GM23338 (cell line): ENCODE measurements at regions not wholly inside any gene's neighbourhood (a gene's known extent, or its start where the extent isn't known, plus 50 kb on each side); places are given as distances from the start of the nearest gene placed in this dataset.

Experiments
- ATAC-seq: fragments of 200-7000 bp; cut with Tn5 transposase; 3 replicates; pipeline ENCODE4 v1.9.1; 2020
- DNase-seq: peaks from one replicate; pipeline ENCODE4 v3.0.0-alpha.2; 2015; ENCODE audit warnings: low spot score
- H2AFZ ChIP-seq: fragments of 200-600 bp; sonication (generic); 2 replicates; pipeline ENCODE4 v1.8.0; 2016; ENCODE audit warnings: antibody characterized with exemption, mild to moderate bottlenecking, moderate library complexity
- H3F3A ChIP-seq: fragments of 200-600 bp; sonication (generic); replicated peaks from 2 replicates; pipeline ENCODE4 v1.8.0; 2017; ENCODE audit warnings: antibody characterized with exemption, mixed run types, low read depth
- H3K27ac ChIP-seq: fragments of 200-600 bp; sonication (generic); 2 replicates; pipeline ENCODE4 v1.6.1; 2016; ENCODE audit warnings: low read depth
- H3K27me3 ChIP-seq: fragments of 200-600 bp; sonication (generic); 2 replicates; pipeline ENCODE4 v1.8.0; 2016; ENCODE audit warnings: mild to moderate bottlenecking, mixed run types, moderate library complexity; ENCODE audit not compliant: insufficient read depth
- H3K36me3 ChIP-seq: fragments of 200-600 bp; sonication (generic); 2 replicates; pipeline ENCODE4 v1.8.0; 2016; ENCODE audit warnings: mild to moderate bottlenecking; ENCODE audit not compliant: insufficient read depth
- H3K4me1 ChIP-seq: fragments of 200-600 bp; sonication (generic); 2 replicates; pipeline ENCODE4 v1.8.0; 2016; ENCODE audit warnings: mild to moderate bottlenecking, moderate library complexity; ENCODE audit not compliant: insufficient read depth
- H3K4me2 ChIP-seq: fragments of 200-600 bp; sonication (generic); 2 replicates; pipeline ENCODE4 v1.7.1; 2017; ENCODE audit warnings: mixed run types
- H3K4me3 ChIP-seq: fragments of 200-600 bp; sonication (generic); 2 replicates; pipeline ENCODE4 v1.6.1; 2016; ENCODE audit warnings: mixed run types
- H3K79me2 ChIP-seq: fragments of 200-600 bp; sonication (generic); replicated peaks from 2 replicates; pipeline ENCODE4 v1.8.0; 2017; ENCODE audit warnings: mild to moderate bottlenecking; ENCODE audit not compliant: insufficient read depth
- H3K9me2 ChIP-seq: fragments of 200-600 bp; sonication (generic); 2 replicates; pipeline ENCODE4 v1.8.0; 2017; ENCODE audit not compliant: insufficient read depth
- H4K20me1 ChIP-seq: fragments of 200-600 bp; sonication (generic); replicated peaks from 2 replicates; pipeline ENCODE4 v1.8.0; 2017; ENCODE audit warnings: mild to moderate bottlenecking; ENCODE audit not compliant: insufficient read depth
- H3K27ac Mint-ChIP-seq: 2 replicates; pipeline ENCODE4 v1.8.0; 2020; ENCODE audit warnings: inconsistent platforms, mild to moderate bottlenecking, moderate library complexity, mixed read lengths
- H3K27me3 Mint-ChIP-seq: 3 replicates; pipeline ENCODE4 v1.8.0; 2022; ENCODE audit warnings: low read depth, mild to moderate bottlenecking, moderate library complexity, mixed read lengths, inconsistent platforms; ENCODE audit not compliant: insufficient read depth, poor library complexity
- H3K36me3 Mint-ChIP-seq: 3 replicates; pipeline ENCODE4 v1.8.0; 2021; ENCODE audit warnings: low read depth, mild to moderate bottlenecking, inconsistent platforms, moderate library complexity, mixed read lengths
- H3K4me1 Mint-ChIP-seq: 3 replicates; pipeline ENCODE4 v1.8.0; 2020; ENCODE audit warnings: mild to moderate bottlenecking, inconsistent platforms, mixed read lengths
- H3K4me3 Mint-ChIP-seq: 3 replicates; pipeline ENCODE4 v1.8.0; 2021; ENCODE audit warnings: moderate library complexity, mild to moderate bottlenecking, inconsistent platforms, mixed read lengths
- H3K9me3 Mint-ChIP-seq: 3 replicates; pipeline ENCODE4 v1.8.0; 2020; ENCODE audit warnings: moderate library complexity, mild to moderate bottlenecking, inconsistent platforms, mixed read lengths
- CREB1 ChIP-seq: fragments of 250-450 bp; sonication (Bioruptor Pico); IDR thresholded peaks from 2 replicates; pipeline ENCODE4 v1.5.0; 2020; ENCODE audit warnings: low read depth, mild to moderate bottlenecking, moderate library complexity
- ETS1 ChIP-seq: IDR thresholded peaks from 2 replicates; pipeline ENCODE4 v1.6.1; 2016; ENCODE audit warnings: antibody characterized with exemption
- EZH2 ChIP-seq: fragments of 200-600 bp; sonication (generic); IDR thresholded peaks from one replicate; pipeline ENCODE4 v1.8.0; 2017; ENCODE audit warnings: antibody characterized with exemption, mild to moderate bottlenecking, low read depth; ENCODE audit not compliant: unreplicated experiment
- NANOG ChIP-seq: IDR thresholded peaks from 2 replicates; pipeline ENCODE4 v1.6.1; 2016; ENCODE audit warnings: antibody characterized with exemption, borderline replicate concordance
- STAT1 ChIP-seq: IDR thresholded peaks from one replicate; pipeline ENCODE4 v1.6.1; 2016; ENCODE audit warnings: antibody characterized with exemption; ENCODE audit not compliant: unreplicated experiment

- no peak overlapping the region for H3K4me3 Mint-ChIP-seq
Observed at GRCh38 chr15:70344666-70345065, 246.9 kb upstream of the TLE3 start.

GRCh38 chr15:70343961-70344621 lies 246.4 kb upstream of the TLE3 start:
- DNase-seq: no peak
- H3K27ac ChIP-seq: no peak overlapping the region
- no peak overlapping the region for H3K27ac Mint-ChIP-seq

More at GRCh38 chr15:70344666-70345065, 246.9 kb upstream of the TLE3 start:
- Histone ChIP-seq H3K4me2 (no peak overlapping the region), H3F3A (no peaks in the 10 kb centered on the region), H3K4me1 (no peaks in the 10 kb centered on the region), H3K27me3 (no peaks in the 10 kb centered on the region), H3K79me2 (no peaks in the 10 kb centered on the region), H3K9me2 (no peaks in the 10 kb centered on the region), H4K20me1 (no peaks in the 10 kb centered on the region), H2AFZ (no peak overlapping the region), H3K4me3 (no peak overlapping the region), H3K36me3 (no peaks in the 10 kb centered on the region), H3K27ac (no peak overlapping the region)
- H3K4me1 Mint-ChIP-seq: peaks cover 15% of the 10 kb centered on the region; the same call in 2 of the 3 replicates
- TF ChIP-seq CREB1 (no peak), STAT1 (no peak), NANOG (no peak)
- H3K36me3 Mint-ChIP-seq: no peaks in the 10 kb centered on the region
- no peak for DNase-seq
- H3K9me3 Mint-ChIP-seq: no peaks in the 10 kb centered on the region
- H3K27me3 Mint-ChIP-seq: peaks cover 4% of the 10 kb centered on the region
- ATAC-seq: no peak
- no peak overlapping the region for H3K27ac Mint-ChIP-seq

GRCh38 chr15:70342554-70343548 lies 245.1 kb upstream of the TLE3 start:
- no peaks in the 10 kb centered on the region for H3K79me2 ChIP-seq
- H3K4me1 Mint-ChIP-seq: peaks cover 10% of the 10 kb centered on the region; the same call in 2 of the 3 replicates
- no peak overlapping the region for H3K4me3 ChIP-seq
- no peaks in the 10 kb centered on the region for H3K4me1 ChIP-seq
- no peak overlapping the region for H3K4me3 Mint-ChIP-seq
- no peaks in the 10 kb centered on the region for H3F3A ChIP-seq
- no peak overlapping the region for H3K4me2 ChIP-seq
- no peaks in the 10 kb centered on the region for H3K27me3 ChIP-seq
- no peaks in the 10 kb centered on the region for H3K9me2 ChIP-seq
- H3K36me3 Mint-ChIP-seq: no peaks in the 10 kb centered on the region
- H3K9me3 Mint-ChIP-seq: no peaks in the 10 kb centered on the region
- H3K27me3 Mint-ChIP-seq: no peaks in the 10 kb centered on the region
- DNase-seq (no peak), ATAC-seq (no peak)
- H3K27ac Mint-ChIP-seq: no peak overlapping the region; the same call in 1 of the 2 replicates
- no peaks in the 10 kb centered on the region for H3K36me3 ChIP-seq
- H4K20me1 ChIP-seq: no peaks in the 10 kb centered on the region
- H2AFZ ChIP-seq: no peak overlapping the region
- H3K27ac ChIP-seq: no peak overlapping the region
- no peak for TF ChIP-seq NANOG
- no peak for TF ChIP-seq EZH2

More at GRCh38 chr15:70343961-70344621, 246.4 kb upstream of the TLE3 start:
- Mint-ChIP-seq H3K4me1 (peaks cover 15% of the 10 kb centered on the region; the same call in 2 of the 3 replicates), H3K27me3 (no peaks in the 10 kb centered on the region), H3K36me3 (no peaks in the 10 kb centered on the region), H3K4me3 (no peak overlapping the region), H3K9me3 (no peaks in the 10 kb centered on the region)
- H2AFZ ChIP-seq: no peak overlapping the region
- no peak for TF ChIP-seq ETS1
- no peaks in the 10 kb centered on the region for H3K27me3 ChIP-seq
- no peak for ATAC-seq
- H3F3A ChIP-seq: no peaks in the 10 kb centered on the region
- no peak overlapping the region for H3K4me2 ChIP-seq
- no peak overlapping the region for H3K4me3 ChIP-seq
- no peaks in the 10 kb centered on the region for H3K79me2 ChIP-seq
- no peaks in the 10 kb centered on the region for H3K4me1 ChIP-seq
- H3K9me2 ChIP-seq: no peaks in the 10 kb centered on the region
- H3K36me3 ChIP-seq: no peaks in the 10 kb centered on the region
- no peaks in the 10 kb centered on the region for H4K20me1 ChIP-seq
